Uterus (tissue), 2 donors: ENCODE measurements at regions not wholly inside any gene's neighbourhood (a gene's known extent, or its start where the extent isn't known, plus 50 kb on each side); places are given as distances from the start of the nearest gene placed in this dataset.

Experiments
- POLR2A ChIP-seq, 2 donors: fragments of 450-650 bp; IDR thresholded peaks; one replicate each; pipeline ENCODE4 v1.6.1; 2016; ENCODE audit warnings: antibody characterized with exemption in 2 of 2, mild to moderate bottlenecking in 1 of 2, moderate library complexity in 1 of 2
- TF ChIP-seq, protein P1 (sequence below), 4 experiments: fragments of 200-600 bp in 2 of 4; fragments of 450-650 bp in 2 of 4; sonication (generic) in 2 of 4; IDR thresholded peaks; one replicate each; pipeline ENCODE4 v1.5.1; 2016 to 2019; ENCODE audit warnings: antibody characterized with exemption in 4 of 4, mild to moderate bottlenecking in 2 of 4, moderate library complexity in 1 of 4

DNA sequence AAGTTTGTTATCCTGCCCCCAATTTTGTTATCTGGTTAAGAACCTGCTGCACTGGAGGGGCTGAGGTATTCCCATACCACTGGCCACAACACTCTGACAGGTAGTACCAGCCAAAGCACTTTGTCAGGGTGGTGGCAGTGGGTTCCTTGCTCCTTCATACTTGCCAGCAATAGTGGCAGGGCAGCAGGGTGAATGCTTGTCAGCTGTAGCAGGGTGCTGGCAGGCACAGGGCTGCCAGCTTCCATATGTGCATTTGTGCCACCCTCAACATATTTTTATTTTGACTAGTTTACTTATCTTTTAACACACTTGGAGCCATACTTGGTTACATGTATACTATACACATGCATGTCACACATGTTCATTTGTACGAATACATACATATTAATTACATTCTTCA is 294.0 kb upstream of the VWC2 start:
- no peak for TF ChIP-seq POLR2A (IDR thresholded peaks at IDR 0.05)
- TF ChIP-seq, protein P1, sequence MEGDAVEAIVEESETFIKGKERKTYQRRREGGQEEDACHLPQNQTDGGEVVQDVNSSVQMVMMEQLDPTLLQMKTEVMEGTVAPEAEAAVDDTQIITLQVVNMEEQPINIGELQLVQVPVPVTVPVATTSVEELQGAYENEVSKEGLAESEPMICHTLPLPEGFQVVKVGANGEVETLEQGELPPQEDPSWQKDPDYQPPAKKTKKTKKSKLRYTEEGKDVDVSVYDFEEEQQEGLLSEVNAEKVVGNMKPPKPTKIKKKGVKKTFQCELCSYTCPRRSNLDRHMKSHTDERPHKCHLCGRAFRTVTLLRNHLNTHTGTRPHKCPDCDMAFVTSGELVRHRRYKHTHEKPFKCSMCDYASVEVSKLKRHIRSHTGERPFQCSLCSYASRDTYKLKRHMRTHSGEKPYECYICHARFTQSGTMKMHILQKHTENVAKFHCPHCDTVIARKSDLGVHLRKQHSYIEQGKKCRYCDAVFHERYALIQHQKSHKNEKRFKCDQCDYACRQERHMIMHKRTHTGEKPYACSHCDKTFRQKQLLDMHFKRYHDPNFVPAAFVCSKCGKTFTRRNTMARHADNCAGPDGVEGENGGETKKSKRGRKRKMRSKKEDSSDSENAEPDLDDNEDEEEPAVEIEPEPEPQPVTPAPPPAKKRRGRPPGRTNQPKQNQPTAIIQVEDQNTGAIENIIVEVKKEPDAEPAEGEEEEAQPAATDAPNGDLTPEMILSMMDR (IDR thresholded peaks at IDR 0.05) = no peak
